ENCODE measurements at regions not wholly inside any gene's neighbourhood (a gene's known extent, or its start where the extent isn't known, plus 50 kb on each side); places are given as distances from the start of the nearest gene placed in this dataset.
"Not testable (repeated sequence)": the region's sequence is repeated elsewhere in the genome, so short reads cannot be mapped to it uniquely, and the experiment has no call there.

DNA sequence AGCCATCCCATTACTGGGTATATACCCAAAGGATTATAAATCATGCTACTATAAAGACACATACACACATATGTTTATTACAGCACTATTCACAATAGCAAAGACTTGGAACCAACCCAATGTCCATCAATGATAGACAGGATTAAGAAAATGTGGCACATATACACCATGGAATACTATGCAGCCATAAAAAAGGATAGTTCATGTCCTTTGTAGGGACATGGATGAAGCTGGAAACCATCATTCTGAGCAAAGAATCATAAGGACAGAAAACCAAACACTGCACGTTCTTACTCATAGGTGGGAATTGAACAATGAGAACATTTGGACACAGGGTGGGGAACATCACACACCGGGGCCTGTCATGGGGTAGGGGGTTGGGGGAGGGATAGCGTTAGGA, 60.3 kb upstream of the NMU start:
- not testable (repeated sequence) for ATAC-seq

DNA sequence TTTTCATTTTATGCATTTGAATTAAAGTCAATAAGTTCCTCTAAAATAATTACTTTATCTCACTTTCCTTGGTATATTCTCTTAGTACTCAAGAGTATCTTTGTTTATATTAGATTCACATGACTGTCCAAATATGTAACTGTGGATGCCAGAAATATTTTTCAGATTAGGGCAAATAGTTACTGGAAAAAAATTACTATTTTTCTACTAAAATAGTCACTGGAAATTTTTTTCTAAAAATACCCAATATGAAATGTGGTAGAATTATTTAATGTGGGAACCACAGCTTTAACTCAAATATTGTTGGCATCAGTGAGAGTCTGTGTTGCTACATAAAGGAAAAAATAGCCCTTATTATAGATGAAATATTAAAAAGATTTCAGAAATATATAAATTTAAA, 70.4 kb upstream of the NMU start:
- no peak for ATAC-seq
- TF ChIP-seq PPARA (CRISPR knock-in tag; IDR thresholded peaks at IDR 0.05; ENCODE audit: borderline replicate concordance) (no peak), ISL1 (CRISPR knock-in tag; IDR thresholded peaks at IDR 0.05) (0 out of 2 replicates have a peak, but pooled peaks have one; percentile 53), RARB (CRISPR knock-in tag; IDR thresholded peaks at IDR 0.05) (no peak)

DNA sequence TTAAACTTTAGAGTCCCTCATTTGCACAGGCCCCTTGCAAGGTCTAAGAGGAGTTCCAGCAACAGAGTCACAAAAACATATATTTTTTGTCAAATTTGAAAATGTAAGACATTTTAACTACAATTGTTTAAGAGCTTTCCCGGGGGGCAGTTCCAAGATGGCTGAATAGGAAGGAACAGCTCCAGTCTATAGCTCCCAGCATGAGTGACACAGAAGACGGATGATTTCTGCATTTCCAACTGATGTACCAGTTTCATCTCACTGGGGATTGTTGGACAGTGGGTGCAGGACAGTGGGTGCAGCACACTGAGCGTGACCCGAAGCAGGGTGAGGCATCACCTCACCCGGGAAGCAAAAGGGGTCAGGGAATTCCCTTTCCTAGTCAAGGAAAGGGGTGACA, 71.4 kb upstream of the NMU start:
- no peak for ATAC-seq
- TF ChIP-seq OSR1 (CRISPR knock-in tag; IDR thresholded peaks at IDR 0.05), result no peak
- TF ChIP-seq, protein P1, sequence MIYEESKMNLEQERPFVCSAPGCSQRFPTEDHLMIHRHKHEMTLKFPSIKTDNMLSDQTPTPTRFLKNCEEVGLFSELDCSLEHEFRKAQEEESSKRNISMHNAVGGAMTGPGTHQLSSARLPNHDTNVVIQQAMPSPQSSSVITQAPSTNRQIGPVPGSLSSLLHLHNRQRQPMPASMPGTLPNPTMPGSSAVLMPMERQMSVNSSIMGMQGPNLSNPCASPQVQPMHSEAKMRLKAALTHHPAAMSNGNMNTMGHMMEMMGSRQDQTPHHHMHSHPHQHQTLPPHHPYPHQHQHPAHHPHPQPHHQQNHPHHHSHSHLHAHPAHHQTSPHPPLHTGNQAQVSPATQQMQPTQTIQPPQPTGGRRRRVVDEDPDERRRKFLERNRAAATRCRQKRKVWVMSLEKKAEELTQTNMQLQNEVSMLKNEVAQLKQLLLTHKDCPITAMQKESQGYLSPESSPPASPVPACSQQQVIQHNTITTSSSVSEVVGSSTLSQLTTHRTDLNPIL (CRISPR knock-in tag; IDR thresholded peaks at IDR 0.05; ENCODE audit: low read depth), result no peak
- TF ChIP-seq RARB (CRISPR knock-in tag; IDR thresholded peaks at IDR 0.05), result no peak
- no peak for TF ChIP-seq ISL1 (CRISPR knock-in tag; IDR thresholded peaks at IDR 0.05)
- no peak for TF ChIP-seq ZNF70 (CRISPR knock-in tag; IDR thresholded peaks at IDR 0.05)
- TF ChIP-seq ZNF565 (CRISPR knock-in tag; conservative IDR thresholded peaks at IDR 0.05; ENCODE audit: low read depth), result no peak
- TF ChIP-seq, protein P2, sequence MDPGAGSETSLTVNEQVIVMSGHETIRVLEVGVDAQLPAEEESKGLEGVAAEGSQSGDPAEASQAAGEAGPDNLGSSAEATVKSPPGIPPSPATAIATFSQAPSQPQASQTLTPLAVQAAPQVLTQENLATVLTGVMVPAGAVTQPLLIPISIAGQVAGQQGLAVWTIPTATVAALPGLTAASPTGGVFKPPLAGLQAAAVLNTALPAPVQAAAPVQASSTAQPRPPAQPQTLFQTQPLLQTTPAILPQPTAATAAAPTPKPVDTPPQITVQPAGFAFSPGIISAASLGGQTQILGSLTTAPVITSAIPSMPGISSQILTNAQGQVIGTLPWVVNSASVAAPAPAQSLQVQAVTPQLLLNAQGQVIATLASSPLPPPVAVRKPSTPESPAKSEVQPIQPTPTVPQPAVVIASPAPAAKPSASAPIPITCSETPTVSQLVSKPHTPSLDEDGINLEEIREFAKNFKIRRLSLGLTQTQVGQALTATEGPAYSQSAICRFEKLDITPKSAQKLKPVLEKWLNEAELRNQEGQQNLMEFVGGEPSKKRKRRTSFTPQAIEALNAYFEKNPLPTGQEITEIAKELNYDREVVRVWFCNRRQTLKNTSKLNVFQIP (CRISPR knock-in tag; IDR thresholded peaks at IDR 0.05; ENCODE audit: borderline replicate concordance, low read depth), result no peak
- no peak for TF ChIP-seq GLIS3 (CRISPR knock-in tag; IDR thresholded peaks at IDR 0.05)
- TF ChIP-seq, protein P3, sequence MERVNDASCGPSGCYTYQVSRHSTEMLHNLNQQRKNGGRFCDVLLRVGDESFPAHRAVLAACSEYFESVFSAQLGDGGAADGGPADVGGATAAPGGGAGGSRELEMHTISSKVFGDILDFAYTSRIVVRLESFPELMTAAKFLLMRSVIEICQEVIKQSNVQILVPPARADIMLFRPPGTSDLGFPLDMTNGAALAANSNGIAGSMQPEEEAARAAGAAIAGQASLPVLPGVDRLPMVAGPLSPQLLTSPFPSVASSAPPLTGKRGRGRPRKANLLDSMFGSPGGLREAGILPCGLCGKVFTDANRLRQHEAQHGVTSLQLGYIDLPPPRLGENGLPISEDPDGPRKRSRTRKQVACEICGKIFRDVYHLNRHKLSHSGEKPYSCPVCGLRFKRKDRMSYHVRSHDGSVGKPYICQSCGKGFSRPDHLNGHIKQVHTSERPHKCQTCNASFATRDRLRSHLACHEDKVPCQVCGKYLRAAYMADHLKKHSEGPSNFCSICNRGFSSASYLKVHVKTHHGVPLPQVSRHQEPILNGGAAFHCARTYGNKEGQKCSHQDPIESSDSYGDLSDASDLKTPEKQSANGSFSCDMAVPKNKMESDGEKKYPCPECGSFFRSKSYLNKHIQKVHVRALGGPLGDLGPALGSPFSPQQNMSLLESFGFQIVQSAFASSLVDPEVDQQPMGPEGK (CRISPR knock-in tag; IDR thresholded peaks at IDR 0.05; ENCODE audit: borderline replicate concordance), result no peak
- no peak for TF ChIP-seq CSDC2 (CRISPR knock-in tag; IDR thresholded peaks at IDR 0.05)

DNA sequence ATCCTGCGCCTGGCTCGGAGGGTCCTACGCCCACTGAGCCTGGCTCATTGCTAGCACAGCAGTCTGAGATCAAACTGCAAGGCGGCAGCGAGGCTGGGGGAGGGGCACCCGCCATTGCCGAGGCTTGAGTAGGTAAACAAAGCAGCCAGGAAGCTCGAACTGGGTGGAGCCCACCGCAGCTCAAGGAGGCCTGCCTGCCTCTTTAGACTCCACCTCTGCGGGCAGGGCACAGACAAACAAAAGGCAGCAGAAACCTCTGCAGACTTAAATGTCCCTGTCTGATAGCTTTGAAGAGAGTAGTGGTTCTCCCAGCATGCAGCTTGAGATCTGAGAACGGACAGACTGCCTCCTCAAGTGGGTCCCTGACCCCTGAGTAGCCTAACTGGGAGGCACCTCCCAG, 71.9 kb upstream of the NMU start:
- not testable (repeated sequence) for ATAC-seq

DNA sequence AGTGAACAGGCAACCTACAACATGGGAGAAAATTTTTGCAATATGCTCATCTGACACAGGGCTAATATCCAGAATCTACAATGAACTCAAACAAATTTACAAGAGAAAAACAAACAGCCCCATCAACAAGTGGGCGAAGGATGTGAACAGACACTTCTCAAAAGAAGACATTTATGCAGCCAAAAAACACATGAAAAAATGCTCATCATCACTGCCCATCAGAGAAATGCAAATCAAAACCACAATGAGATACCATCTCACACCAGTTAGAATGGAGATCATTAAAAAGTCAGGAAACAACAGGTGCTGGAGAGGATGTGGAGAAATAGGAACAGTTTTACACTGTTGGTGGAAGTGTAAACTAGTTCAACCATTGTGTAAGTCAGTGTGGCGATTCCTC, 76.7 kb upstream of the NMU start:
- not testable (repeated sequence) for ATAC-seq

DNA sequence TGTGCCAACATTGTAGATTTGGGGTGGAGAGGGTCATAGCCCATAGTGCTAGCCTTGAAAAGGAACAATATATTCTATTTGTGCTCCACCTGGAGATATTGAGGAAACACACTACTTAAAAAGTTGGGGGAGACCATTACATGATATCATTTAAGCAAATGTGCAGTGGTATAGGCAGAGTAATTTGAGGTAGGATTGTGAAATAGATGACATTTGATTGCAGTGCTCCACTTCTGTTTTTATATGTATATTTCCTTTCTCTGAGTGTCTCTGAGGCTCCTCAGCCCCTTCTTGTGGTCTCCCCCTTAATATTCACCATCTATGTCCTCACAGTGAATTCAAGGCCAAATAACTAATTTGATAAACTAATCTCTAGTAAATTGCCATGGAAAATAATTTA, 85.6 kb upstream of the NMU start:
- no peak for TF ChIP-seq ZNF565 (CRISPR knock-in tag; conservative IDR thresholded peaks at IDR 0.05; ENCODE audit: low read depth)
- no peak for TF ChIP-seq ZFP3 (CRISPR knock-in tag; IDR thresholded peaks at IDR 0.05)
- TF ChIP-seq TCF4 (CRISPR knock-in tag; IDR thresholded peaks at IDR 0.05; ENCODE audit: borderline replicate concordance), result no peak
- TF ChIP-seq, protein P4, sequence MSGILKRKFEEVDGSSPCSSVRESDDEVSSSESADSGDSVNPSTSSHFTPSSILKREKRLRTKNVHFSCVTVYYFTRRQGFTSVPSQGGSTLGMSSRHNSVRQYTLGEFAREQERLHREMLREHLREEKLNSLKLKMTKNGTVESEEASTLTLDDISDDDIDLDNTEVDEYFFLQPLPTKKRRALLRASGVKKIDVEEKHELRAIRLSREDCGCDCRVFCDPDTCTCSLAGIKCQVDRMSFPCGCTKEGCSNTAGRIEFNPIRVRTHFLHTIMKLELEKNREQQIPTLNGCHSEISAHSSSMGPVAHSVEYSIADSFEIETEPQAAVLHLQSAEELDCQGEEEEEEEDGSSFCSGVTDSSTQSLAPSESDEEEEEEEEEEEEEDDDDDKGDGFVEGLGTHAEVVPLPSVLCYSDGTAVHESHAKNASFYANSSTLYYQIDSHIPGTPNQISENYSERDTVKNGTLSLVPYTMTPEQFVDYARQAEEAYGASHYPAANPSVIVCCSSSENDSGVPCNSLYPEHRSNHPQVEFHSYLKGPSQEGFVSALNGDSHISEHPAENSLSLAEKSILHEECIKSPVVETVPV (CRISPR knock-in tag; IDR thresholded peaks at IDR 0.05), result no peak
- TF ChIP-seq ZFP30 (CRISPR knock-in tag; IDR thresholded peaks at IDR 0.05), result no peak
- no peak for TF ChIP-seq TOX (CRISPR knock-in tag; IDR thresholded peaks at IDR 0.05; ENCODE audit: borderline replicate concordance)
- TF ChIP-seq ZNF70 (CRISPR knock-in tag; IDR thresholded peaks at IDR 0.05), result no peak
- TF ChIP-seq ARNTL (CRISPR knock-in tag; IDR thresholded peaks at IDR 0.05; ENCODE audit: borderline replicate concordance, low read depth), result no peak
- no peak for TF ChIP-seq ZNF8 (CRISPR knock-in tag; IDR thresholded peaks at IDR 0.05)
- TF ChIP-seq ISL1 (CRISPR knock-in tag; IDR thresholded peaks at IDR 0.05), result no peak
- ATAC-seq, result no peak

DNA sequence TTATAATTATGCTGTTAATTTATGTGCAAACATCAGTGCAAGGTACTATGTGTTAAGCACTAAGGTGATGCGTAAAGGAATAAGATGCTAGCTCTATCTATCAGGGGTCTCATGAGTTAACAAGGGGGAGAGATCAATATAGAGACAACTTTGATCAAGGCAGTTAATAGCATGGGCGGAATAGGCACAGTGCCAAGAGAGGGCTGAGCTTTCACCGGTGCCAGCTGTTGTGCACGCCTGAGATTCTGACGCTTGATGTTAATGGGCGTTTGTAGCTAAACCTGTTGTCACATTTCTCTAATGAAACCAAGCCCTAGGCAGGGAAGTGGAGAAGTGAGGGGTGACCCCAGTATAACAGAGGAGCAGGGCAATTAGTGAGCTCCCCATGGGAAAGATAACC, 86.0 kb upstream of the NMU start:
- no peak for TF ChIP-seq OSR1 (CRISPR knock-in tag; IDR thresholded peaks at IDR 0.05)
- no peak for TF ChIP-seq ZFP30 (CRISPR knock-in tag; IDR thresholded peaks at IDR 0.05)
- TF ChIP-seq ZNF8 (CRISPR knock-in tag; IDR thresholded peaks at IDR 0.05), result no peak
- no peak for ATAC-seq

Data from SK-N-SH treated with all-trans-retinoic acid at 6 μM for 48 hours (cell line).